Colonic mucosa (tissue), 4 donors: ENCODE measurements at regions not wholly inside any gene's neighbourhood (a gene's known extent, or its start where the extent isn't known, plus 50 kb on each side); places are given as distances from the start of the nearest gene placed in this dataset.

Experiments used
- DNase-seq: peaks from one replicate; pipeline ENCODE4 v3.0.0-alpha.2; 2020
- H3K27ac ChIP-seq: fragments of 200-600 bp; one replicate; pipeline ENCODE4 v1.8.0; 2021
- H3K27me3 ChIP-seq: fragments of 200-600 bp; one replicate; pipeline ENCODE4 v1.8.0; 2021
- H3K36me3 ChIP-seq: fragments of 200-600 bp; one replicate; pipeline ENCODE4 v1.8.0; 2021
- H3K4me1 ChIP-seq: fragments of 200-600 bp; one replicate; pipeline ENCODE4 v1.8.0; 2021; ENCODE audit warnings: mild to moderate bottlenecking
- H3K4me3 ChIP-seq: fragments of 200-600 bp; one replicate; pipeline ENCODE4 v1.8.0; 2021
- H3K9ac ChIP-seq, 2 donors: one replicate each; pipeline ENCODE4 v1.7.0; 2013; ENCODE audit warnings: control low read depth in 2 of 2, low read depth in 2 of 2, low read length in 2 of 2
- H3K9me3 ChIP-seq: fragments of 200-600 bp; one replicate; pipeline ENCODE4 v1.8.0; 2021
- CTCF ChIP-seq: fragments of 200-600 bp; IDR thresholded peaks from one replicate; pipeline ENCODE4 v1.8.0; 2022; ENCODE audit warnings: antibody characterized with exemption, mild to moderate bottlenecking
- intact Hi-C: fragments of 100-400 bp; cut with DNase I; formaldehyde crosslinking; loops from one replicate; pipeline ENCODE4 v1.14.1; 2022
- donor health status: healthy.
- donor health status: DM: no; HTN: no; CAD: no.
- donor health status: DM: no; HTN: no; CAD: no.

GRCh38 chr3:194745422-194746184, 59.9 kb downstream of the FAM43A start:
- no peaks in the 10 kb centered on the region for H3K4me1 ChIP-seq
- H3K36me3 ChIP-seq = no peaks in the 10 kb centered on the region
- no peak for DNase-seq
- H3K27ac ChIP-seq = no peak overlapping the region
- no peak overlapping the region for H3K9ac ChIP-seq
- H3K4me3 ChIP-seq = no peak overlapping the region
- no peaks in the 10 kb centered on the region for H3K27me3 ChIP-seq
- H3K9me3 ChIP-seq = no peaks in the 10 kb centered on the region
- intact Hi-C loops = no loop called here
- no peak for TF ChIP-seq CTCF

DNA sequence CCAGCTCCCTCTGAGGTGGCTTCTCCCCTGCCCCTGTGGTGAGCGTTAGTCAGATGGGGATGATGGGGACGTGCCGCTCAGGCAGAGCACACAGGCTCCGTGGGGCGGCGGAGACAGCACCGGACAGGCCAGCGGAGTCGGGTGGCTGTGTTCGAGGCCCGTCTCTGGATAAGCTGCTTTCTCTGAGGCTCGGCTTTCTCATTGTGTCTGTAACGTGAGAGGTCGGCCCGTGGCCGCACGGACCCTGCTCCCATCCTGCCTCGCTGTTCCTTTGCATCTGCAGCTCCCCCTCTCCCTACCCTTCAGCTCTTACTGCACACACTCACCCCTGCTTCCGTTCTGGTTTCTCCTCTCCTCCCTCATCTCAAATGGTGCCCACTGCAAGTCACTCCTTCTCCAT, 62.5 kb downstream of the FAM43A start:
- DNase-seq = no peak
- Histone ChIP-seq H3K4me1 (no peaks in the 10 kb centered on the region), H3K9me3 (no peaks in the 10 kb centered on the region), H3K27ac (no peak overlapping the region), H3K9ac (no peak overlapping the region), H3K36me3 (no peaks in the 10 kb centered on the region), H3K27me3 (no peaks in the 10 kb centered on the region), H3K4me3 (no peak overlapping the region)
- intact Hi-C loops = no loop called here
- no peak for TF ChIP-seq CTCF

DNA sequence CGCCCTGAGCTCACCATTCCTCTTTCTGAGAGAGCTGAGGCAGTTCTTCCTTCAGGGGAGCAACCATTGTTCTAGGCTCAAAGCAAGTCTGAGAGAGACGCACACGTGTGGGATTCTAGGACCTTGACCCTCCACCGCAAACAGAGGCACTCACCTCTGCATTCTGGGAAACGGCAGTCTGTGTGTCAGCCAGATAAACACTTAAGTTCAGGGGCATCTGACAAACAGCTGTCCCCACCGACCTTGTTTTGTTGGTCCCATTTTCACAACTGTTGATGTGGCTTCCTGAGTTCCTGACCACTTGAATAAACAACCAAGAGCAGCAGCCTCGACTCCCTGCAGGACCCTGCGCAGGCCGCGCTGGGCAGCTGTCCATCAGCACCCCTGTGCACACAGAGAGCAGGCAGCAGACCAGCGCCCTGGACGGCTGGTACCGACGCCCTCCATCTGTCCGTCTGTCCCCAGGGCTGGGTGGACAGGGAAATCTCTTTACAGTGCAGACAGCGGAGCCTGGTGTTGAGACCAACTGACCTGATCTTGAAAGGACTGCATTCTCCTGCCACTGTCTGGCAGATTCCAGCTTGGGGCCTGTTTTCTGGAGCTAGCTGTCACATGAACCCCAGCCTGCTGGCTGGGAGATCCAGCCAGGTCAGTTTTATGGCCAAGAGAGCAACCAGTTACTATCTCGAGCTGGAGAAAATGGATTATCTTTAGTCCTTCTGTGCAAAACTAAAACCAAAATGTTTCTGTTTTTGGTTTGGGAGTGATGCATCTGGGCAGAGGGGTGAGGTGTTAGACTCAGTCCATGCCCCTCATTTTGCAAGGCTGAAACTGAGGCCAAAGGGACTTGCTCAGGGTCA, 64.2 kb downstream of the FAM43A start:
- Histone ChIP-seq H3K4me3 (no peak overlapping the region), H3K9me3 (no peaks in the 10 kb centered on the region), H3K27me3 (no peaks in the 10 kb centered on the region), H3K36me3 (no peaks in the 10 kb centered on the region), H3K4me1 (no peaks in the 10 kb centered on the region), H3K9ac (no peak overlapping the region), H3K27ac (no peak overlapping the region)
- intact Hi-C loops = no loop called here
- no peak for DNase-seq
- TF ChIP-seq CTCF = no peak

DNA sequence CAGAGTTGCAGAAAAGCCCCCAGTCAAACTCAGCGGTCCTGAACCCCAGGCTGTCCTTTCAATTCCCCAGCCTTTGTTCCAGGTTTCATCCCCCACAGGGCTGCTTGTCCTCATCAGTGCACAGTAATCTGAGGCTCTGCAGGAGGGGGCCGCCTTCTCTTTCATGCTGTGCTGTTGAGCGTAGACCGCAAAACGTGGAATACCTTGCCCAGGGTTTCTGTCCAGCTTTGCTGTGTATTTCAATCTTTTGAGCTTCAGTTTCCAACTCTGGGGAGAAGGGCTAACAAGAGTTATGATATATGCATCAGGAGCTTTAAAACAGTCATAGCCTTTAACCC, 64.8 kb downstream of the FAM43A start:
- Histone ChIP-seq H3K4me1 (no peaks in the 10 kb centered on the region), H3K4me3 (no peak overlapping the region), H3K27me3 (no peaks in the 10 kb centered on the region), H3K9me3 (no peaks in the 10 kb centered on the region), H3K9ac (no peak overlapping the region), H3K36me3 (no peaks in the 10 kb centered on the region), H3K27ac (no peak overlapping the region)
- intact Hi-C loops = no loop called here
- DNase-seq = no peak
- TF ChIP-seq CTCF = no peak

DNA sequence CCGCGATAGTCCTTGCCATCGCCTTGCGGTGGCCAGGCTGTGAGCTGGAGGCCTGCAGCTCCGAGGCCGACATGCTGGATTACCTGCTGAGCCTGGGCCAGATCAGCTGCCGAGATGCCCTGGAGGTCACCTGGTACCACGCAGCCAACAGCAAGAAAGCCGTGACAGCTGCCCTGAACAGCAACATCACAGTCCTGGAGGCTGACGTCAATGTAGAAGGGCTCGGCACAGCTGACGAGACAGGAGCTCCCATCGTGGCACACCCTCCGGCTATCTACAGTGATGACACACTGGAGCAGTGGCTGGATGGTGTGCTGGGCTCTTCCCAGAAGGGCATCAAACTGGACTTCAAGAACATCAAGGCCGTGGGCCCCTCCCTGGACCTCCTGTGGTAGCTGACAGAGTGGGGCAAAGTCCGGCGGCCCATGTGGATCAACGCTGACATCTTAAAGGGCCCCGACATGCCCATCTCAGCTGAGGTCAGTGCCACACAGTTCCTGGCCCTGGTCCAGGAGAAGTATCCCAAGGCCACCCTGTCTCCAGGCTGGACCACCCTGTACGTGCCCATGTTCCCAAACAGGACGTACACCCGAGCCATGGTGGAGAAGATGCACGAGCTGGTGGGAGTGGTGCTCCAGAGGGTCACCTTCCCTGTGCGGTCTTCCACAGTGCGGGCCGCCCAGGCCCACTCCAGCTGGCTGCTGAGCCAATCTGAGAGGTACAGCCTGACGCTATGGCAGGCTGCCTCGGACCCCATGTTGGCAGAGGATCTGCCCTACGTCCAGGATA, 70.2 kb downstream of the FAM43A start:
- no peak overlapping the region for H3K27ac ChIP-seq
- intact Hi-C loops = no loop called here

More for the DNA sequence above, 70.2 kb downstream of the FAM43A start:
- Histone ChIP-seq H3K4me3 (no peak overlapping the region), H3K9me3 (no peaks in the 10 kb centered on the region), H3K9ac (no peak overlapping the region), H3K27me3 (no peaks in the 10 kb centered on the region), H3K4me1 (no peaks in the 10 kb centered on the region), H3K36me3 (no peaks in the 10 kb centered on the region)
- TF ChIP-seq CTCF = no peak
- no peak for DNase-seq
